Kidney (tissue), 13 donors: ENCODE measurements at regions not wholly inside any gene's neighbourhood (a gene's known extent, or its start where the extent isn't known, plus 50 kb on each side); places are given as distances from the start of the nearest gene placed in this dataset.

Experiments
- DNase-seq, 5 donors: peaks; one replicate each; pipeline ENCODE4 v3.0.0-alpha.2; 2013 to 2020
- FAIRE-seq: peaks from 2 replicates; lab custom pipeline; 2012; peaks lifted over from hg19 to GRCh38; lab: Jason Lieb, UNC
- H3K27ac ChIP-seq, 2 donors: one replicate each; pipeline ENCODE4 v1.7.0; 2013; ENCODE audit warnings: low read depth in 2 of 2, low read length in 2 of 2, inconsistent platforms in 1 of 2
- H3K27me3 ChIP-seq: one replicate; pipeline ENCODE4 v1.7.1; 2013; ENCODE audit warnings: low read length, inconsistent platforms; ENCODE audit not compliant: control insufficient read depth, insufficient read depth
- H3K36me3 ChIP-seq, 3 donors: one replicate each; pipeline versions ENCODE4 v1.7.0 to v1.7.1; 2013; ENCODE audit warnings: low read length in 3 of 3, control low read depth in 1 of 3, inconsistent platforms in 1 of 3; ENCODE audit not compliant: insufficient read depth in 3 of 3, control insufficient read depth in 2 of 3
- H3K4me1 ChIP-seq, 3 donors: one replicate each; pipeline versions ENCODE4 v1.7.0 to v1.7.1; 2013; ENCODE audit warnings: low read length in 3 of 3, inconsistent platforms in 1 of 3, low read depth in 1 of 3; ENCODE audit not compliant: control insufficient read depth in 2 of 3, insufficient read depth in 2 of 3
- H3K4me3 ChIP-seq, 3 donors: one replicate each; pipeline versions ENCODE4 v1.7.0 to v1.8.1; 2013; ENCODE audit warnings: low read length in 3 of 3, control low read depth in 1 of 3, inconsistent platforms in 1 of 3
- H3K9ac ChIP-seq, 3 donors: one replicate each; pipeline versions ENCODE4 v1.7.0 to v1.7.1; 2013; ENCODE audit warnings: low read length in 3 of 3, control low read depth in 1 of 3, inconsistent platforms in 1 of 3
- H3K9me3 ChIP-seq, 3 donors: one replicate each; pipeline versions ENCODE4 v1.7.0 to v1.7.1; 2013; ENCODE audit warnings: low read length in 3 of 3, control low read depth in 1 of 3, inconsistent platforms in 1 of 3; ENCODE audit not compliant: control insufficient read depth in 2 of 3, insufficient read depth in 1 of 3
- CTCF ChIP-seq: IDR thresholded peaks from 3 replicates; pipeline ENCODE4 v1.5.1; 2012; ENCODE audit warnings: mild to moderate bottlenecking, moderate library complexity, borderline replicate concordance; ENCODE audit not compliant: insufficient read depth; ENCODE audit errors: extremely low read depth
- intact Hi-C: fragments of 100-400 bp; cut with DNase I; formaldehyde crosslinking; loops from one replicate; pipeline ENCODE4 v1.11.1; 2022
- donor health status: control.
- donor health status: control.
- donor health status: control.
- donor health status: control.
- donor health status: control.
- donor health status: DM: yes; HTN: yes; CAD: no.
- donor health status: Normal renal cell carcinoma (clear cell type).

- Histone ChIP-seq H3K4me3 (no peak overlapping the region), H3K27ac (no peak overlapping the region), H3K27me3 (no peaks in the 10 kb centered on the region), H3K9ac (no peak overlapping the region), H3K36me3 (no peaks in the 10 kb centered on the region), H3K9me3 (peaks cover 0 to 5% (median 0%) of the 10 kb centered on the region in 3 donors), H3K4me1 (no peaks in the 10 kb centered on the region)
- FAIRE-seq: no peak
- no peak for DNase-seq
- intact Hi-C loops: no loop called here
- TF ChIP-seq CTCF: no peak
Observed at GRCh38 chr13:64202517-64202916, 2786.9 kb upstream of the PCDH20 start.

- H3K4me3 ChIP-seq: no peak overlapping the region
- intact Hi-C loops: no loop called here
- H3K9me3 ChIP-seq: no peaks in the 10 kb centered on the region
- DNase-seq: no peak
- H3K36me3 ChIP-seq: no peaks in the 10 kb centered on the region
- no peak for FAIRE-seq
- H3K27me3 ChIP-seq: no peaks in the 10 kb centered on the region
- no peak overlapping the region for H3K27ac ChIP-seq
- no peak for TF ChIP-seq CTCF
- no peak overlapping the region for H3K9ac ChIP-seq
- H3K4me1 ChIP-seq: no peaks in the 10 kb centered on the region
Observed at GRCh38 chr13:64197232-64197631, 2781.6 kb upstream of the PCDH20 start.

GRCh38 chr13:64186503-64187250 is 2771.0 kb upstream of the PCDH20 start:
- TF ChIP-seq CTCF: no peak
- Histone ChIP-seq H3K4me1 (no peaks in the 10 kb centered on the region), H3K9me3 (no peaks in the 10 kb centered on the region), H3K27me3 (no peaks in the 10 kb centered on the region), H3K9ac (no peak overlapping the region), H3K4me3 (no peak overlapping the region), H3K27ac (no peak overlapping the region), H3K36me3 (no peaks in the 10 kb centered on the region)
- intact Hi-C loops: no loop called here
- DNase-seq: no peak
- FAIRE-seq: no peak
